ENCODE measurements at regions not wholly inside any gene's neighbourhood (a gene's known extent, or its start where the extent isn't known, plus 50 kb on each side); places are given as distances from the start of the nearest gene placed in this dataset.
"Not testable (repeated sequence)": the region's sequence is repeated elsewhere in the genome, so short reads cannot be mapped to it uniquely, and the experiment has no call there.

DNA sequence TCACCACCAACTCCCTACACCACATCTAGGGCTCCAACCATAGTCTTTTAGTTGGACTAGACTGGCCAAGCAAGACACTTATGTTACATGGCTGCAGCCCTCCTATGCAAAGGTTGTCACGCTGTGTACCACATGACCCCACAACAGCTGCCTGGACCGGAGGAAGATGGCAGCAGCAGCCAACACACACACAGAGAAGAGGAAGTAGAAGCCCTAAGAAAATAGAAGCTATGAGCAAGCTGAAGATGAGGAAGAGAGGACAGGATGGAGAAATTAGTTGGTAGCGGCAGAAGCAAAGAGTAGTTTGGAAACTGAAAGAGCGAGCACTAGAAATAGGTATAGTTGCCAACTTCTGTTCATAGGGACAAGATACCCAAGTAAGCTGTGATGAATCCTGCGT is 60.8 kb upstream of the RALGPS2 start (continued):
- no peak for TF ChIP-seq ZNF600 (tag by site-specific recombination; IDR thresholded peaks at IDR 0.05)
- TF ChIP-seq ZNF223 (tag by site-specific recombination; IDR thresholded peaks at IDR 0.05), result no peak
- no peak for TF ChIP-seq ZNF169 (tag by site-specific recombination; IDR thresholded peaks at IDR 0.05)
- TF ChIP-seq ZNF660 (tag by site-specific recombination; IDR thresholded peaks at IDR 0.05), result no peak
- TF ChIP-seq GLI4 (tag by site-specific recombination; IDR thresholded peaks at IDR 0.05), result no peak

DNA sequence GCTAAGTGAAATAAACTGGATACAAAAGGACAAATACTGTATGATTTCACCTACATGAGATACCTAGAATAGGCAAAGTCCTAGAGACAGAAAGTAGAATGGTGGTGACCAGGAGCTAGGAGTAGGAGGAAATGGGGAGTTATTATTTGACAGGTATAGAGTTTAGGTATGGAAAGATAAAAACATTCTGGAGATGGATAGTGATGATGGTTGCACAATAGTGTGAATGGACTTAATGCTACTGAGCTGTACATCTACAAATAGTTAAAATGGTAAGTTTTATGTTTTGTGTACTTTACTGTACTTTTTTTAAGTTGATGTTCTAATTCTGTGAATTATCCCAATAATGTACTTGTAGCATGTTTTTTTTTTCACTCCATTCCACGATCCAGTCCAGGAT is 59.5 kb upstream of the RALGPS2 start:
- no peaks in the 10 kb centered on the region for H3K36me3 ChIP-seq (ENCODE audit: control insufficient read depth in 2 of 2, insufficient read depth in 1 of 2, low read length in 2 of 2)
- no peaks in the 10 kb centered on the region for H3K4me1 ChIP-seq (ENCODE audit: control insufficient read depth, insufficient read depth, low read length)
- no peak overlapping the region for H3K27ac ChIP-seq (ENCODE audit: extremely low read depth, low read depth, low read length)
- no peaks in the 10 kb centered on the region for H3K9me3 ChIP-seq (ENCODE audit: control insufficient read depth, insufficient read depth, low read depth, low read length)
- POLR2A ChIA-PET, result no interaction called here
- CTCF ChIA-PET, result interaction anchor here (0.5 kb wide), 1 partner anchor 14 kb away, joined by 3 read pairs; no protein-coding TSS in a partner anchor
- TF ChIP-seq ZNF610 (tag by site-specific recombination; IDR thresholded peaks at IDR 0.05; ENCODE audit: borderline replicate concordance), result no peak
- no peak for TF ChIP-seq ZNF10 (tag by site-specific recombination; IDR thresholded peaks at IDR 0.05)
- TF ChIP-seq, protein P1, sequence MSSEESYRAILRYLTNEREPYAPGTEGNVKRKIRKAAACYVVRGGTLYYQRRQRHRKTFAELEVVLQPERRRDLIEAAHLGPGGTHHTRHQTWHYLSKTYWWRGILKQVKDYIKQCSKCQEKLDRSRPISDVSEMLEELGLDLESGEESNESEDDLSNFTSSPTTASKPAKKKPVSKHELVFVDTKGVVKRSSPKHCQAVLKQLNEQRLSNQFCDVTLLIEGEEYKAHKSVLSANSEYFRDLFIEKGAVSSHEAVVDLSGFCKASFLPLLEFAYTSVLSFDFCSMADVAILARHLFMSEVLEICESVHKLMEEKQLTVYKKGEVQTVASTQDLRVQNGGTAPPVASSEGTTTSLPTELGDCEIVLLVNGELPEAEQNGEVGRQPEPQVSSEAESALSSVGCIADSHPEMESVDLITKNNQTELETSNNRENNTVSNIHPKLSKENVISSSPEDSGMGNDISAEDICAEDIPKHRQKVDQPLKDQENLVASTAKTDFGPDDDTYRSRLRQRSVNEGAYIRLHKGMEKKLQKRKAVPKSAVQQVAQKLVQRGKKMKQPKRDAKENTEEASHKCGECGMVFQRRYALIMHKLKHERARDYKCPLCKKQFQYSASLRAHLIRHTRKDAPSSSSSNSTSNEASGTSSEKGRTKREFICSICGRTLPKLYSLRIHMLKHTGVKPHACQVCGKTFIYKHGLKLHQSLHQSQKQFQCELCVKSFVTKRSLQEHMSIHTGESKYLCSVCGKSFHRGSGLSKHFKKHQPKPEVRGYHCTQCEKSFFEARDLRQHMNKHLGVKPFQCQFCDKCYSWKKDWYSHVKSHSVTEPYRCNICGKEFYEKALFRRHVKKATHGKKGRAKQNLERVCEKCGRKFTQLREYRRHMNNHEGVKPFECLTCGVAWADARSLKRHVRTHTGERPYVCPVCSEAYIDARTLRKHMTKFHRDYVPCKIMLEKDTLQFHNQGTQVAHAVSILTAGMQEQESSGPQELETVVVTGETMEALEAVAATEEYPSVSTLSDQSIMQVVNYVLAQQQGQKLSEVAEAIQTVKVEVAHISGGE (tag by site-specific recombination; conservative IDR thresholded peaks at IDR 0.05; ENCODE audit: low read depth), result no peak
- no peak for TF ChIP-seq ZNF394 (tag by site-specific recombination; IDR thresholded peaks at IDR 0.05; ENCODE audit: borderline replicate concordance)
- TF ChIP-seq, protein P2, sequence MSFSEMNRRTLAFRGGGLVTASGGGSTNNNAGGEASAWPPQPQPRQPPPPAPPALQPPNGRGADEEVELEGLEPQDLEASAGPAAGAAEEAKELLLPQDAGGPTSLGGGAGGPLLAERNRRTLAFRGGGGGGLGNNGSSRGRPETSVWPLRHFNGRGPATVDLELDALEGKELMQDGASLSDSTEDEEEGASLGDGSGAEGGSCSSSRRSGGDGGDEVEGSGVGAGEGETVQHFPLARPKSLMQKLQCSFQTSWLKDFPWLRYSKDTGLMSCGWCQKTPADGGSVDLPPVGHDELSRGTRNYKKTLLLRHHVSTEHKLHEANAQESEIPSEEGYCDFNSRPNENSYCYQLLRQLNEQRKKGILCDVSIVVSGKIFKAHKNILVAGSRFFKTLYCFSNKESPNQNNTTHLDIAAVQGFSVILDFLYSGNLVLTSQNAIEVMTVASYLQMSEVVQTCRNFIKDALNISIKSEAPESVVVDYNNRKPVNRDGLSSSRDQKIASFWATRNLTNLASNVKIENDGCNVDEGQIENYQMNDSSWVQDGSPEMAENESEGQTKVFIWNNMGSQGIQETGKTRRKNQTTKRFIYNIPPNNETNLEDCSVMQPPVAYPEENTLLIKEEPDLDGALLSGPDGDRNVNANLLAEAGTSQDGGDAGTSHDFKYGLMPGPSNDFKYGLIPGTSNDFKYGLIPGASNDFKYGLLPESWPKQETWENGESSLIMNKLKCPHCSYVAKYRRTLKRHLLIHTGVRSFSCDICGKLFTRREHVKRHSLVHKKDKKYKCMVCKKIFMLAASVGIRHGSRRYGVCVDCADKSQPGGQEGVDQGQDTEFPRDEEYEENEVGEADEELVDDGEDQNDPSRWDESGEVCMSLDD (tag by site-specific recombination; IDR thresholded peaks at IDR 0.05), result no peak
- TF ChIP-seq YY2 (tag by site-specific recombination; IDR thresholded peaks at IDR 0.05), result no peak
- no peak for TF ChIP-seq ZNF2 (tag by site-specific recombination; IDR thresholded peaks at IDR 0.05)
- TF ChIP-seq ZNF76 (tag by site-specific recombination; IDR thresholded peaks at IDR 0.05; ENCODE audit: borderline replicate concordance, low read depth), result no peak
- no peak for TF ChIP-seq OVOL3 (tag by site-specific recombination; IDR thresholded peaks at IDR 0.05)
- TF ChIP-seq SP2 (tag by site-specific recombination; IDR thresholded peaks at IDR 0.05), result no peak
- no peak overlapping the region for H3K4me3 ChIP-seq (ENCODE audit: low read depth, low read length)

DNA sequence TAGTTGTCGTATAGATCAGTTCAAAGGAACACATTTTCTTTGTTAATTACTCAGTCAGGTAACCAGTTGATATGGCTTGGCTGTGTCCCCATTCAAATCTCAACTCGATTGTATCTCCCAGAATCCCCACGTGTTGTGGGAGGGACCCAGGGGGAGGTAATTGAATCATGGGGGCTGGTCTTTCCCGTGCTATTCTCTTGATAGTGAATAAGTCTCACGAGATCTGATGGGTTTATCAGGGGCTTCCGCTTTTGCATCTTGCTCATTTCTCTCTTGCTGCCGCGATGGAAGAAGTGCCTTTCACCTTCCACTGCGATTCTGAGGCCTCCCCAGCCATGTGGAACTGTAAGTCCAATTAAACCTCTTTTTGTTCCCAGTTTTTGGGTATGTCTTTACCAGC is 58.2 kb upstream of the RALGPS2 start:
- H3K9me3 ChIP-seq (ENCODE audit: control insufficient read depth, insufficient read depth, low read depth, low read length); POLR2A ChIA-PET; H3K27ac ChIP-seq (ENCODE audit: extremely low read depth, low read depth, low read length); H3K36me3 ChIP-seq (ENCODE audit: control insufficient read depth in 2 of 2, insufficient read depth in 1 of 2, low read length in 2 of 2); H3K4me1 ChIP-seq (ENCODE audit: control insufficient read depth, insufficient read depth, low read length); H3K4me3 ChIP-seq (ENCODE audit: low read depth, low read length); CTCF ChIA-PET: not testable (repeated sequence)

DNA sequence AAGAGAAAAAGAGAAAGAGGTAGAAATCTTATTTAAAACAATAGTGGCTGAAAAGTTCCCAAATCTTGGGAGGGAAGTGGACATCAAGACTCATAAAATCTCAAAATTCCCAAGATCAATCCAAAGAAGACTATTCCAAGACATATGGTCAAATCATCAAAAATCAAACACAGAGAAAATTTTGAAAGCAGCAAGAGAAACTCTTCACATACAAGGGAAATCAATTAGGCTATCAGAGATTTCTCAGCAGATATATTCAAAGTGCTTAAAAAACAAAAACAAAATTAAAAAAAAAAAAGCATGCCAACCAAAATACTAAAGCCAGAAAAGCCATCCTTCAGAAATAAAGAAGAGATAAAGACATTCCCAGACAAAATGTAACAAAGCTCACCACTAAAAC is 52.6 kb upstream of the RALGPS2 start:
- H3K36me3 ChIP-seq (ENCODE audit: control insufficient read depth in 2 of 2, insufficient read depth in 1 of 2, low read length in 2 of 2), result no peaks in the 10 kb centered on the region
- ChIA-PET CTCF (interaction anchor here (0.7 kb wide), 2 partner anchors 10 to 236 kb away, joined by 6 read pairs; no protein-coding TSS in a partner anchor), POLR2A (no interaction called here)
- no peaks in the 10 kb centered on the region for H3K4me1 ChIP-seq (ENCODE audit: control insufficient read depth, insufficient read depth, low read length)
- no peak overlapping the region for H3K27ac ChIP-seq (ENCODE audit: extremely low read depth, low read depth, low read length)
- H3K9me3 ChIP-seq (ENCODE audit: control insufficient read depth, insufficient read depth, low read depth, low read length), result no peaks in the 10 kb centered on the region
- TF ChIP-seq ZNF433 (tag by site-specific recombination; IDR thresholded peaks at IDR 0.05; ENCODE audit: low read depth), result no peak
- peak; percentile 94 for TF ChIP-seq SETDB1 (IDR thresholded peaks at IDR 0.05; ENCODE audit: insufficient read length, low read length)
- TF ChIP-seq TRIM28 (IDR thresholded peaks at IDR 0.05; ENCODE audit: borderline replicate concordance, low read length), result peak; percentile 96
- TF ChIP-seq ZNF791 (tag by site-specific recombination; IDR thresholded peaks at IDR 0.05), result peak; percentile 98
- no peak overlapping the region for H3K4me3 ChIP-seq (ENCODE audit: low read depth, low read length)

DNA sequence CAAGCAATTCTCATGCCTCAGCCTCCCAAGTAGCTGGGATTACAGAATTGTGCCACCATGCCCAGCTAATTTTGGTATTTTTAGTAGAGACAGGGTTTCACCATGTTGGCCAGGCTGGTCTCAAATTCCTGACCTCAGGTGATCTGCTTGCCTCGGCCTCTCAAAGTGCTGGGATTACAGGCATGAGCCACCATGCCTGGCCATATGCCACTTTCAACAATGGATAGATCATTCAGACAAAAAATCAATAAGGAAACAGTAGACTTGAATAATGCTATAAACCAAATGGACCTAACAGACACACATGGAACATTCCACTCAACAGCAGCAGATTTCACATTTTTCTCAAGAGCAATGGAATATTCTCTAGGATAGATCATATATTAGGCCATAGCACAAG is 50.5 kb upstream of the RALGPS2 start:
- H3K4me3 ChIP-seq (ENCODE audit: low read depth, low read length); POLR2A ChIA-PET; H3K4me1 ChIP-seq (ENCODE audit: control insufficient read depth, insufficient read depth, low read length); H3K36me3 ChIP-seq (ENCODE audit: control insufficient read depth in 2 of 2, insufficient read depth in 1 of 2, low read length in 2 of 2); H3K27ac ChIP-seq (ENCODE audit: extremely low read depth, low read depth, low read length); H3K9me3 ChIP-seq (ENCODE audit: control insufficient read depth, insufficient read depth, low read depth, low read length): not testable (repeated sequence)
- CTCF ChIA-PET, result interaction anchor here (0.7 kb wide), 1 partner anchor 280 kb away, joined by 3 read pairs; no protein-coding TSS in a partner anchor

Data from HEK293 (cell line).